OCI-LY7 (cell line): ENCODE measurements at regions not wholly inside any gene's neighbourhood (a gene's known extent, or its start where the extent isn't known, plus 50 kb on each side); places are given as distances from the start of the nearest gene placed in this dataset.
A peak's percentile ranks its signal among the peaks of the same experiment; 100 is the strongest.

Source experiments
- BruUV-seq: library from RNA; stranded (reverse); fragments of 400-500 nt; replicated peaks from 2 replicates; lab custom pipeline; 2021; lab: Mats Ljungman, UMichigan
- CTCF ChIA-PET: fragments of 300-600 bp; sonication (Branson Sonifier 250); formaldehyde crosslinking; loops from one replicate; lab custom pipeline; 2022; ENCODE audit warnings: antibody characterized with exemption; ENCODE audit not compliant: unreplicated experiment; lab: Charles Lee
- POLR2A ChIA-PET: fragments of 300-600 bp; sonication (Branson Sonifier 250); formaldehyde crosslinking; loops from one replicate; lab custom pipeline; 2022; ENCODE audit warnings: antibody characterized with exemption; lab: Charles Lee
- DNase-seq: peaks from one replicate; pipeline ENCODE4 v3.0.0-alpha.2; 2015; ENCODE audit warnings: low spot score
- H2AFZ ChIP-seq: fragments of 200-600 bp; sonication (generic), shearing (Covaris generic); 2 replicates; pipeline ENCODE4 v1.6.1; 2014; ENCODE audit warnings: mild to moderate bottlenecking, antibody characterized with exemption, low read length, moderate library complexity
- H3K27ac ChIP-seq: fragments of 200-600 bp; sonication (generic); 2 replicates; pipeline ENCODE4 v1.5.1; 2014; ENCODE audit warnings: mixed run types, low read depth, mild to moderate bottlenecking, moderate library complexity, low read length, inconsistent platforms; ENCODE audit not compliant: poor library complexity, severe bottlenecking
- H3K36me3 ChIP-seq: fragments of 200-600 bp; sonication (generic); 2 replicates; pipeline ENCODE4 v1.6.1; 2014; ENCODE audit warnings: mild to moderate bottlenecking, antibody characterized with exemption, low read length, moderate library complexity, mixed read lengths; ENCODE audit not compliant: insufficient read depth
- H3K4me1 ChIP-seq: fragments of 200-600 bp; sonication (generic); 2 replicates; pipeline ENCODE4 v1.5.1; 2014; ENCODE audit warnings: mild to moderate bottlenecking, low read length; ENCODE audit not compliant: insufficient read depth, poor library complexity, severe bottlenecking
- H3K4me2 ChIP-seq: fragments of 200-600 bp; sonication (generic); 2 replicates; pipeline ENCODE4 v1.6.1; 2014; ENCODE audit warnings: mild to moderate bottlenecking, low read length
- H3K4me3 ChIP-seq: fragments of 200-600 bp; sonication (generic); 2 replicates; pipeline ENCODE4 v1.5.1; 2014; ENCODE audit warnings: mild to moderate bottlenecking, low read depth, low read length; ENCODE audit not compliant: poor library complexity, severe bottlenecking
- H3K79me2 ChIP-seq: fragments of 200-600 bp; sonication (generic); 2 replicates; pipeline ENCODE4 v1.6.1; 2016; ENCODE audit warnings: low read depth, mild to moderate bottlenecking, low read length, moderate library complexity, mixed read lengths; ENCODE audit not compliant: insufficient read depth
- H3K9me2 ChIP-seq: fragments of 200-600 bp; sonication (generic); 2 replicates; pipeline ENCODE4 v1.6.1; 2016; ENCODE audit warnings: mild to moderate bottlenecking, low read length, mixed read lengths; ENCODE audit not compliant: insufficient read depth
- H3K9me3 ChIP-seq: fragments of 200-600 bp; sonication (generic); 2 replicates; pipeline ENCODE4 v1.6.1; 2014; ENCODE audit warnings: mild to moderate bottlenecking, mixed run types, low read length, mixed read lengths
- H4K20me1 ChIP-seq: fragments of 200-600 bp; sonication (generic); 2 replicates; pipeline ENCODE4 v1.6.1; 2014; ENCODE audit warnings: mild to moderate bottlenecking, antibody characterized with exemption, low read length, moderate library complexity, mixed read lengths; ENCODE audit not compliant: insufficient read depth
- EZH2phosphoT487 ChIP-seq: fragments of 200-600 bp; sonication (generic); IDR thresholded peaks from 2 replicates; pipeline ENCODE4 v1.6.1; 2018; ENCODE audit warnings: low read depth, borderline replicate concordance, mild to moderate bottlenecking, mixed run types, antibody characterized with exemption, low read length, moderate library complexity, mixed read lengths
- intact Hi-C: fragments of 100-400 bp; cut with micrococcal nuclease; formaldehyde crosslinking; loops from one replicate; pipeline ENCODE4 v1.10.0; 2022; ENCODE audit not compliant: unreplicated experiment
- TF ChIP-seq, protein P1 (sequence below): fragments of 200-600 bp; sonication (generic); conservative IDR thresholded peaks from 2 replicates; pipeline ENCODE4 v1.5.1; 2014; ENCODE audit warnings: mild to moderate bottlenecking, antibody characterized with exemption, low read length, moderate library complexity, mixed read lengths

DNA sequence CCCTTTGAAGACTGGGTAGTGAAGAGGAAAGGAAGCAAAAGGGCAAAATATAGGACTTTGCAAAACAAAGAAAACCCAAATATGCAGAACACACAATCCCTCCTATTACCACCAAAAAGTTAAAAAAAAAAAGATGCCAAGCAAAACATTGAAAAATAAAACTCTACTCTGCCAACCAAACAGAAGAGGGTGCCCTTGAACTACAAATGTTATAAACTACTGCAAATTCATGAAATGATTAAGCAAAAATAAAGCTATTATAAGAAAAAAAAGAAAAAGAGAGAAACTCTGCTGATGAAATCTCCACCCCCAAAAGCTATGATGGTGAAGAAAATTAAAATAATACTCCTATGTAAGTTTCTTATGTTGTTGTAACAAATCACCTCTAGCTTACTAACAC, 168.5 kb upstream of the STK26 start:
- Histone ChIP-seq H3K79me2 (no peaks in the 10 kb centered on the region), H3K9me2 (no peaks in the 10 kb centered on the region), H3K36me3 (no peaks in the 10 kb centered on the region), H3K27ac (no peak overlapping the region), H2AFZ (no peak overlapping the region), H3K4me1 (no peaks in the 10 kb centered on the region), H4K20me1 (no peaks in the 10 kb centered on the region), H3K4me3 (no peak overlapping the region), H3K4me2 (no peak overlapping the region), H3K9me3 (no peaks in the 10 kb centered on the region)
- intact Hi-C loops = no loop called here
- TF ChIP-seq, protein P1, sequence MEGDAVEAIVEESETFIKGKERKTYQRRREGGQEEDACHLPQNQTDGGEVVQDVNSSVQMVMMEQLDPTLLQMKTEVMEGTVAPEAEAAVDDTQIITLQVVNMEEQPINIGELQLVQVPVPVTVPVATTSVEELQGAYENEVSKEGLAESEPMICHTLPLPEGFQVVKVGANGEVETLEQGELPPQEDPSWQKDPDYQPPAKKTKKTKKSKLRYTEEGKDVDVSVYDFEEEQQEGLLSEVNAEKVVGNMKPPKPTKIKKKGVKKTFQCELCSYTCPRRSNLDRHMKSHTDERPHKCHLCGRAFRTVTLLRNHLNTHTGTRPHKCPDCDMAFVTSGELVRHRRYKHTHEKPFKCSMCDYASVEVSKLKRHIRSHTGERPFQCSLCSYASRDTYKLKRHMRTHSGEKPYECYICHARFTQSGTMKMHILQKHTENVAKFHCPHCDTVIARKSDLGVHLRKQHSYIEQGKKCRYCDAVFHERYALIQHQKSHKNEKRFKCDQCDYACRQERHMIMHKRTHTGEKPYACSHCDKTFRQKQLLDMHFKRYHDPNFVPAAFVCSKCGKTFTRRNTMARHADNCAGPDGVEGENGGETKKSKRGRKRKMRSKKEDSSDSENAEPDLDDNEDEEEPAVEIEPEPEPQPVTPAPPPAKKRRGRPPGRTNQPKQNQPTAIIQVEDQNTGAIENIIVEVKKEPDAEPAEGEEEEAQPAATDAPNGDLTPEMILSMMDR = peak; percentile 55; the same call in 1 of the 2 replicates
- TF ChIP-seq EZH2phosphoT487 = no peak
- DNase-seq = no peak
- ChIA-PET CTCF (no interaction called here), POLR2A (interaction anchor here (0.6 kb wide), 1 partner anchor 169 kb away, joined by 3 read pairs; no protein-coding TSS in a partner anchor)
- no TSS peak for BruUV-seq

DNA sequence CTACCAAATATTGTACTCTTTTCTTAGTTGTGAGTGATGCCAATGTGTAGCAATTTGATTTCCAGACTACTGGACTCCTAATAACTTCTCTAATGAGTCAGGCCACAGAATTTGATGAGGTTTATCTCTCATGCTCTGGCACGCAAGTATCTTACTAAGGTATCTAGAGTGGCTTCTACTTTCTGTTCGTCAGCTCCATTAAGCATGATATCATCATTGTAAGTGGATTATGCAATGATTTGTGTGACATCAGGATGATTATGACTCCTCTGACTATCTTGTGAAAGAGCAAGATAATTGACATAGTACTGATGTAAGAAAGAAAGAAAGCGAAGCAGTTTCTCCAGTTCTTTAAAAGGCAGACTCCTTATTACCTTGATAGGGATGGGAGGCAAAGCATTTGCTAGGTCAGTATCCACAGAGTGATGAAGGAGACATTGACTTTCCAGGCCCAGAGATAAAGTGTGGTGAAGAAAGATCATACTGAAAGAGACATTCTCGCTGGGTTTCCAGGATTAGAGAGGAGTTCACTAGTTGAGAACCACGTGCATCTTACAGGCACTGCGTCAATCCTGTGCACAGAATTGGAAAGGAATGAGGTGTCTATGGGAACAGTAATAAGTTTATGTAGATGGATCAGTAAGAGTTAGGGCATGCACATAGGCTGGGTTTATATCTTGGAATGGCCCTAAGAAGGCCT, 161.9 kb upstream of the STK26 start:
- DNase-seq = no peak
- no peak overlapping the region for H2AFZ ChIP-seq
- no peaks in the 10 kb centered on the region for H4K20me1 ChIP-seq
- TF ChIP-seq EZH2phosphoT487 = no peak
- TF ChIP-seq, protein P1 = no peak
- H3K27ac ChIP-seq = no peak overlapping the region
- H3K9me3 ChIP-seq = no peaks in the 10 kb centered on the region
- no peaks in the 10 kb centered on the region for H3K36me3 ChIP-seq
- CTCF ChIA-PET = no interaction called here
- H3K9me2 ChIP-seq = no peaks in the 10 kb centered on the region
- H3K4me2 ChIP-seq = no peak overlapping the region
- H3K4me1 ChIP-seq = no peaks in the 10 kb centered on the region
- POLR2A ChIA-PET = no interaction called here
- no peak overlapping the region for H3K4me3 ChIP-seq
- BruUV-seq = no TSS peak
- intact Hi-C loops = no loop called here
- H3K79me2 ChIP-seq = no peaks in the 10 kb centered on the region

DNA sequence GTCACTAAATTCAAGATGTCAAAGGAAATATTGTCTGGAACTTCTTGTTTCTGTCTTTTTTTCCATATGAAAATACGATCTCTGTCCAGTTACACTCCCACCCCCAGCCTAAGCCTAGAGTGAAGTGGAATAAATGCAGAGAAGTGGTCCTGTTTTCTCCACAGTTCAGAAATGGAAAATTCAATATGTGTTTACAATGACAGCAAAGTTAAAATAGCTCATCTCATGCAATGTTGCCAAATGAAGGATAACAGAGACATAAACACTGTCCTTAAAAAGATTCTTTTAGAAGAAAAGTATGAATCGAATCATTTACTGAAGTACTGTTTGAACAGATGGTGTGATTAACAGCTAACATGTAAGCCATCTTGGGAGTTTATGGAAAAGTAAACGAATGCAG, 160.8 kb upstream of the STK26 start:
- Histone ChIP-seq H3K4me1 (no peaks in the 10 kb centered on the region), H3K79me2 (no peaks in the 10 kb centered on the region), H3K9me3 (no peaks in the 10 kb centered on the region), H3K27ac (no peak overlapping the region), H3K4me2 (no peak overlapping the region), H3K4me3 (no peak overlapping the region), H2AFZ (no peak overlapping the region), H4K20me1 (no peaks in the 10 kb centered on the region), H3K36me3 (no peaks in the 10 kb centered on the region), H3K9me2 (no peaks in the 10 kb centered on the region)
- ChIA-PET POLR2A (no interaction called here), CTCF (no interaction called here)
- no peak for DNase-seq
- intact Hi-C loops = no loop called here
- TF ChIP-seq, protein P1 = no peak
- no peak for TF ChIP-seq EZH2phosphoT487
- no TSS peak for BruUV-seq
